ENCODE measurements at regions not wholly inside any gene's neighbourhood (a gene's known extent, or its start where the extent isn't known, plus 50 kb on each side); places are given as distances from the start of the nearest gene placed in this dataset.

GRCh38 chr10:105347487-105347886 is 706.4 kb downstream of the SORCS3 start:
- Histone ChIP-seq H3K27me3 (ENCODE audit: insufficient read depth, low read length) (no peaks in the 10 kb centered on the region), H3K79me2 (ENCODE audit: control insufficient read depth, insufficient read depth, low read length, unreplicated experiment) (no peaks in the 10 kb centered on the region), H3K4me3 (ENCODE audit: low read depth, low read length) (no peak overlapping the region), H3K36me3 (ENCODE audit: insufficient read depth, low read length) (no peaks in the 10 kb centered on the region), H2AFZ (ENCODE audit: low read length, unreplicated experiment) (no peak overlapping the region), H3K4me1 (ENCODE audit: control insufficient read depth, insufficient read depth, low read length, unreplicated experiment) (no peaks in the 10 kb centered on the region), H3K27ac (ENCODE audit: low read depth, low read length) (no peak overlapping the region)

- H3K36me3 ChIP-seq (ENCODE audit: insufficient read depth, low read length) = no peaks in the 10 kb centered on the region
- H3K27me3 ChIP-seq (ENCODE audit: insufficient read depth, low read length) = no peaks in the 10 kb centered on the region
- H3K27ac ChIP-seq (ENCODE audit: low read depth, low read length) = no peak overlapping the region
- H3K79me2 ChIP-seq (ENCODE audit: control insufficient read depth, insufficient read depth, low read length, unreplicated experiment) = no peaks in the 10 kb centered on the region
- no peak overlapping the region for H2AFZ ChIP-seq (ENCODE audit: low read length, unreplicated experiment)
- H3K4me3 ChIP-seq (ENCODE audit: low read depth, low read length) = no peak overlapping the region
- H3K4me1 ChIP-seq (ENCODE audit: control insufficient read depth, insufficient read depth, low read length, unreplicated experiment) = no peaks in the 10 kb centered on the region
Observed at GRCh38 chr10:105342606-105343005, 701.5 kb downstream of the SORCS3 start.

- Histone ChIP-seq H3K4me3 (ENCODE audit: low read depth, low read length) (no peak overlapping the region), H3K36me3 (ENCODE audit: insufficient read depth, low read length) (no peaks in the 10 kb centered on the region), H2AFZ (ENCODE audit: low read length, unreplicated experiment) (no peak overlapping the region), H3K27me3 (ENCODE audit: insufficient read depth, low read length) (no peaks in the 10 kb centered on the region), H3K79me2 (ENCODE audit: control insufficient read depth, insufficient read depth, low read length, unreplicated experiment) (no peaks in the 10 kb centered on the region), H3K27ac (ENCODE audit: low read depth, low read length) (no peak overlapping the region), H3K4me1 (ENCODE audit: control insufficient read depth, insufficient read depth, low read length, unreplicated experiment) (no peaks in the 10 kb centered on the region)
Observed at GRCh38 chr10:105339669-105340068, 698.6 kb downstream of the SORCS3 start.

- H2AFZ ChIP-seq (ENCODE audit: low read length, unreplicated experiment) = no peak overlapping the region
- no peak overlapping the region for H3K4me3 ChIP-seq (ENCODE audit: low read depth, low read length)
- H3K36me3 ChIP-seq (ENCODE audit: insufficient read depth, low read length) = no peaks in the 10 kb centered on the region
- no peak overlapping the region for H3K27ac ChIP-seq (ENCODE audit: low read depth, low read length)
- no peaks in the 10 kb centered on the region for H3K79me2 ChIP-seq (ENCODE audit: control insufficient read depth, insufficient read depth, low read length, unreplicated experiment)
- H3K4me1 ChIP-seq (ENCODE audit: control insufficient read depth, insufficient read depth, low read length, unreplicated experiment) = no peaks in the 10 kb centered on the region
- no peaks in the 10 kb centered on the region for H3K27me3 ChIP-seq (ENCODE audit: insufficient read depth, low read length)
Observed at GRCh38 chr10:105328503-105329133, 687.5 kb downstream of the SORCS3 start.

All from ACC112 (cell line).